UCSD-AML1 (cell line): ENCODE measurements at regions not wholly inside any gene's neighbourhood (a gene's known extent, or its start where the extent isn't known, plus 50 kb on each side); places are given as distances from the start of the nearest gene placed in this dataset.

ENCODE experiments used
- DNase-seq: peaks from one replicate; lab custom pipeline; 2025; ENCODE audit not compliant: unreplicated experiment; lab: John Stamatoyannopoulos, UW

GRCh38 chr12:14148489-14149270 is 167.3 kb upstream of the GRIN2B start:
- no peak for DNase-seq

GRCh38 chr12:14153803-14154202 is 172.4 kb upstream of the GRIN2B start:
- no peak for DNase-seq

DNA sequence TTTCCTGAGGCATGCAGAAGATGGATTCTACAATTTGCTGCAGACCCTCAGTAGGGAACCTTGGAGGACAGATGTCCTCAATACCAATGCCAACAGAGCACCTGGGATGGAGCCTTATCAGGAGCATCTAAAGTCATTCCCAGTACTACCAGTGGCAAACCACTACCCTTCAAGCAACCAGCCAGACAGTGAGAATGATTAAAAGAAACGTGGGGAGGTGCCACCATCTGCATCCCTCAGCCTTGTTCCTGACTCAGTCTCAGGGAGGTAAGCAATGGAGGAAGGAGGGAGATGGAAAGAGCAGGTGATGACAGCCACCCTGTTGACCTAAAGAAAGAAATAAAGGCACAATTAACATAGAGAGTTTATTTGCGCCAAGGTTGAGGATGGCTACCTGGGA is 175.2 kb upstream of the GRIN2B start:
- DNase-seq, result no peak

- DNase-seq, result no peak
Measured at GRCh38 chr12:14157088-14157747, 175.8 kb upstream of the GRIN2B start.

GRCh38 chr12:14164266-14164665 is 182.9 kb upstream of the GRIN2B start:
- no peak for DNase-seq

DNA sequence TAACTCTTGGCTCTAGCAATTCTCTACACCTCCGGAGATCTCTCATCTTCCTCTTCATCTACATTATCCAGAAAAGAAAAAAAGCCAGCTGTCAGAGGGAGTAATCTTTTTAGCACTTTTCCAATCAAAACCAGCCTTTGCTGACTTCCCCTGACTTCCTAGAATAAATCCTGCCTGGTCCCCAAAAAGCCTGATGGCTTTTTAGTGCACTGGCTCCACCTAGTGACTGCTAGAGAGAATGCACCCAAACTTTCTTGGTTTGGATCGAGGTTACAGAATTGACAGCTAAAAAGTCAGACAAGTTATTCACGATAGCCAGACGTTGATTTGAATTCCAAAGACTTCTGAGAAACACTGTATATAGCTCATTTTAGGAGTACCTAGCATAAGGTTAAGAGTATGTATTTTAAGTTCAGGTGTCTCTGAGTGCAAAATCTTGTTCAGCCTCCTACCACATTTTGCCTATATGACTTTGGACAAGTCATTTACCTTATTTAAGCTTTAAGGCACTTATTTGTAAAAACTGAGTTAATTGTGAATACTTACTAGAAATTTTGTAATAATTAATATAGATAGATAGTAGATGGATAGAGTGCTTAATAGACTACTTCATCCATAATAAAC is 185.7 kb upstream of the GRIN2B start:
- no peak for DNase-seq

DNA sequence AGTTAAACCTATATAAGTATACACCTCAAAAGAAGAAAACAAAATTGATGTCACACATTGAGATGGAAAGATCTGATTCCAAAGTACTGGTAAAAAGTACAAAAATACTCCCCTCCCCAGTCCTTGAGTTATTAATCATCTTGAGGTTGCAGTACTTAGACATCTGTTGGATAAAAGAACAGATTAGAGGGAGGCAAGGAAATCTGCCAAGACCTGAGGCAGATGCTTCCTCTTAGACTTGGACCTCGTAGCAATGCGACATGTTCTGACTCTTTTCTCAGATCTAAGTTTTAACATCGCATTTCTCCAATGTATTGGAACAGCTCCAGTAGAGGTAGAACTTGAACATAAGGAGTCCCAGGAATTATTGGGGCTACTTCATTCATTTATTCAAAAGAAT is 187.9 kb upstream of the GRIN2B start:
- no peak for DNase-seq

- no peak for DNase-seq
Measured at GRCh38 chr12:14171106-14171505, 189.7 kb upstream of the GRIN2B start.

GRCh38 chr12:14175206-14175605 is 190.3 kb upstream of the ATF7IP start:
- no peak for DNase-seq

GRCh38 chr12:14185427-14186192 is 179.9 kb upstream of the ATF7IP start:
- DNase-seq, result no peak

DNA sequence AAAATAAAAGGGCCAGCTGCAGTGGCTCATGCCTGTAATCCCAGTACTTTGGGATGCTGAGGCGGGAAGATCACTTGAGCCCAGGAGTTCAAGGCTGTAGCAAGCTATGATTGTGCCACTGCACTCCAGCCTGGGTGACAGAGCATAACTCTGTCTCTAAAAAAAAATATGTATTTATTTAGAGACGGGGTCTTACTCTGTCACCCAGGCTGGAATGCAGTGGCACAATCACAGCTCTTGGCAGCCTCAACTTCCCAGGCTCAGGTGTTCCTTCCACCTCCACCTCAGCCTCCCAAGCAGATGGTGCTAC is 179.3 kb upstream of the ATF7IP start:
- no peak for DNase-seq

DNA sequence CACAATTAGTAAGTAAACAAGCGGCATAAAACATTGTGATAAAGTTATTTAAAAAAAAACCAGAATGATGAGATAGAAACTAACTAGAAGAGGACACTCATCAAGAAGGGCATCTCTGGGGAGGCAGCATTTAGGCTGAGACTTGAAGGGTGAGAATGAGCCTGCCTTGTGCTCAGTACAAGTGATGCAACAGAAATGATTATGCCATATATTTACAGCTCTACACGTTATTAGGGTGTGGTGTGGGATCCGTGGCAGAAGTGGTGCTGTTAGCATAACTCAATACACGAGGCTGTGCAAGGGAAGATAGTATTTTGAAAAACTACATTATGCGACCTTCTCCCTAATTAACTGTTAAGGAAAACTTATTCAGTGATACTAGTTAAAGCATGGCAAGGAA is 178.5 kb upstream of the ATF7IP start:
- DNase-seq, result no peak

- DNase-seq, result no peak
Measured at GRCh38 chr12:14187966-14188365, 177.5 kb upstream of the ATF7IP start.

GRCh38 chr12:14188744-14189143 is 176.7 kb upstream of the ATF7IP start:
- DNase-seq, result no peak

- DNase-seq, result no peak
Measured at GRCh38 chr12:14190694-14191093, 174.8 kb upstream of the ATF7IP start.

- no peak for DNase-seq
Measured at GRCh38 chr12:14191612-14192011, 173.9 kb upstream of the ATF7IP start.

GRCh38 chr12:14193639-14194038 is 171.8 kb upstream of the ATF7IP start:
- no peak for DNase-seq

GRCh38 chr12:14194572-14194971 is 170.9 kb upstream of the ATF7IP start:
- DNase-seq, result no peak

- DNase-seq, result no peak
Measured at GRCh38 chr12:14199455-14200198, 165.9 kb upstream of the ATF7IP start.

- no peak for DNase-seq
Measured at GRCh38 chr12:14200598-14200997, 164.9 kb upstream of the ATF7IP start.

DNA sequence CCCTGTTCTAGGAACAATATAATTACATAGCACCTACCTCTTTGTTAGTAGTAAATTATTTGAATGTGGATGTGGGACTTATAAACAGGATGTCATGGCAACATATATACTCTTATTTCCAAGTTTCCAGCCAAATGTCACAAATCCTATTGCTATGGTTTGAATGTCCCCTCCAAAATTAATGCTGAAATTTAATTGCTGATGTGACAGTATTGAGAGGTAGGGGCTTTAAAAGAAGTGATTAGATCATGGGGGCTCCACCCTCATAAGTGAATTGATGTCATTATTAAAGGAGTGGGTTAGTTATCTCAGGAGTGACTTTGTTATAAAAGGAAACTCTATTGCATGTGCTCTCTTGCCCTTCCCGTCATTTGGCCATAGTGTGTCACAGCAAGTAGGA is 164.2 kb upstream of the ATF7IP start:
- no peak for DNase-seq
